GM19452 (cell line): ENCODE measurements at regions not wholly inside any gene's neighbourhood (a gene's known extent, or its start where the extent isn't known, plus 50 kb on each side); places are given as distances from the start of the nearest gene placed in this dataset.

ENCODE experiments used
- ATAC-seq: cut with Tn5 transposase; IDR thresholded peaks from one replicate; pipeline ENCODE4 v1.9.1; 2021; ENCODE audit not compliant: unreplicated experiment

DNA sequence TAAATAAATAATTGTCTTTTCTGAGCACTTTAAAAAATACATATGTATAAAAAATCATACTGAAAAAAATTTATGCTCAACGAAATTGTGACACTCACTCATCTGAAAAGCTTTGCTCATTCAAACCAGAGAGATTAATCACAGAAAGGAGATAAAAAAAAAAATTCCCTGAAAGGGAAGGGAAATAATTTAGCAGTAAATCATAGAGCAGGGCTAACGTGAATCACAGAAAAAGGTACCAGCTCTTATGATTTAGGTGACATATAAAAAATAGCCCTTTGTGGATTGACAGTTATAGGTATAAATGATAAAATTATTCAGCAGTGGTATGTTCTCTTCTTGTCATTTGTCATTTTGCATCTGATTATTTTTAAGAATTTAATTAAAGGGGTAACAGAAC is 552.7 kb upstream of the TENM3 start:
- ATAC-seq: no peak

DNA sequence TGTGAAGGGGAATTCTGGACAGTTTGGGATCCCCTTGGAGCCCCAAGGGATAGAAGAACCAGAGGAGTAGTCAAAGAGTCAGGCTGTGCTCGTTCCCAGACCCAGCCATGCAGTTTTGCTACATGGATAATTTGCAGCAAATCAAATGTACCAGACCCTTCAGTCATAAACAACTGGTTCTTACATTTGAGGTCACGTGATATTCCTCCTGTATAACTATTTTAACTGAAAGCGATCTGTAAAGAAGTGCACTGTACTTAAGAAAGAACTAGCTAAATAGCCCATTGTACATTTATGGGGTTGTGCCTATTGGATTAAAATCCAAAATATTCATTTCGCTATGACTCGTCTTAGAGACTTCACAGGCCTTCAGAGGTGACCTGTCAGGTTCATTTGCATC is 550.2 kb upstream of the TENM3 start:
- ATAC-seq: no peak

DNA sequence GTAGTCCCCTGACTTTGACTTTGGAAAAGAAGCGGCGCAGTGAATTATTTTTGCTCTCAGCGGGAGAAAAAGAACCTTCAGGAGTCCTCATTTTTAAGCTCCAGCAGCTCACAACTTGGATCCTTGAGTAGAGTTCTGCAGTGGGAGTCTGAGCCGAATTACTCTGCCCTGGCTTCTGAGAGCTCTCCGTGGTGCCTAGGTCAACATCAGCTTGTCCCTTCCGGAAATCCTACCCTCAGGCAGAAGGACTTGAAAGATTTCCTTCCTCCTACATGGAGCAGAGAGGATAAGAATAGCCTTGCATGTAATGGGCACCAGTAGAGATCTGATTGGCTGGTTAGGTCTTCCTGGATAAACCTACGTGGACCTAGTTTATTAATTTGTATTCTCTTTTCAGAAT is 549.7 kb upstream of the TENM3 start:
- no peak for ATAC-seq

DNA sequence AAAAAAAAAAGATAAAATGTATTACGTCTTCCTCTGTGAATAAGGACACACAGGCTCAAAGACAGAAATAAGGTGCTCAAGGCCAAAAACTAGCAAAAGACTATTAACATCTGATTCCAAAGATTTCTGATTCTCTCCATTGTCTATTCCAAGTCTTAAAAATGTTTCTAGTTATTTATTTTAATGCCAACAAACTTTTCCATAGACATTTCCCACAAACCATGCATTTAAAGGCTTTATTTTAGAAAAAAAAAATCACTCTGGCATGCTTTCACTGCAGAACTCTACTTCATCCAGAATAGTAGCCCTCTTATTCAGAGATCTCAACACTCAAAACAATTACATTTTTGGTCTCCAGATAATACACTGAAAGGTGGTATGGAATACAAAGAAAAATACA is 545.0 kb upstream of the TENM3 start:
- no peak for ATAC-seq

DNA sequence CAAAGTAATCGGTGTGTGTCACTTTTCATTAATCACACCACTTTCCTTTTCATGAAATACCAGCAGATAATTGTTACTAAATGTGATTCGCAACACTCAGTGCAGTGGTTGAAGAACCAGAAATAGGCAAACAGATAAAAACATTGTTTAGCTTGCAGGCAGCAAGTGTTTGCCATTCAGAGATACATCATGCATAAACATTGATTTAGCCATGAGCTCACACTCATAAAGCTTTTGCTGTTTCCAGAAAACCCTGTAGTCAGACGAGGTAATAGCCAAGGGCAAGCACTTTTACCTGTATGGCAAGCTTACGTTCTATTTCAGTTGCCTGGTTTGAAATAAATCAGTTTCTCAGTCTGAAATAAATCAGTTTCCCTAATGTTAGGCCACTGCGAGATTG is 542.0 kb upstream of the TENM3 start:
- no peak for ATAC-seq

DNA sequence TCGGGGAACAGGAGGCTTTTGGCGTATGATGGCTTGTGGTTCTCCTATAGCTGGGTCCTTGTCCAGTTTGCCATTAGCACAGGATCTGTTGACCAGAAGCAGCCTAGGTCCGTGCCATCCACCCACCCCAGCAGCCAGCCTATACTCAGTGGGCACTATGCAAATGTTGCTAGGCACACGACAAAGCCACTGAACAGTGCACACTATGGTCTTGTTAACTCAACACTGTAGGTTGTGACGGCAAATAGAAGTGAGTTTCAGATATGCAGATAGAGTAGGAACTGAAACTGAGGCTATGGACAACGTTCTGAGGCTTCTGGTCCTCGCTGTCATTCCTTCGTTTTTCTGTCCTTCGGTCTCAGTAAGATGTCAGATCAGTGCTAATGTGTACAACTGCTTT is 541.3 kb upstream of the TENM3 start:
- no peak for ATAC-seq

DNA sequence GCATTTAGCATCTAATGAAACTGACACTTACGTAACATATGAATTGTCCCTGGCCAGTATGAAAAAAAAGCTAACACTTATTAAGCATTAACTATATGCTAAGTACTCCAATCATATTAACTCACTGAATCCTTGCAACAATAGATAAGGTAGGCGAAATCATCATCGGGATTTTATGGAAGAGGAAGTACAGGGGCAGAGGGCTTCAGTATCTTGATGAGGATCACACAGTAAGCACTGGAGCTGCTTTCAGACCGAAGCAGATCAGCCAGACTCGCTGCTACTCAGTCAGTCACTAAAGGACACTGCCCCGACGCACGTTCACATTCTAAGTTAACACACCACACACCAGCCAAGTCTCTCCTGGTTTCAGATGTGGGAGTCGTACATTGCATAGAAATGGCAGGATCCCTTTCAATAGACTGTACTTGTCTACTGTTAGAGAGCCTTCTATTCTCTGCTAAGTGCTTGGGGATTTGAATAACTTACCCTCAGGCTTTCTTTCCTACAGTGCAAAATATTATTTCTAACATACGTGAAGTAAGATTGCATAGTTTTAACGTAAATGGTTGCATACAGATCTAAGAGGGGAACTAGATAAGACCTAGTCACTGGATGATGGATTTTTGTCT is 540.2 kb upstream of the TENM3 start:
- no peak for ATAC-seq

DNA sequence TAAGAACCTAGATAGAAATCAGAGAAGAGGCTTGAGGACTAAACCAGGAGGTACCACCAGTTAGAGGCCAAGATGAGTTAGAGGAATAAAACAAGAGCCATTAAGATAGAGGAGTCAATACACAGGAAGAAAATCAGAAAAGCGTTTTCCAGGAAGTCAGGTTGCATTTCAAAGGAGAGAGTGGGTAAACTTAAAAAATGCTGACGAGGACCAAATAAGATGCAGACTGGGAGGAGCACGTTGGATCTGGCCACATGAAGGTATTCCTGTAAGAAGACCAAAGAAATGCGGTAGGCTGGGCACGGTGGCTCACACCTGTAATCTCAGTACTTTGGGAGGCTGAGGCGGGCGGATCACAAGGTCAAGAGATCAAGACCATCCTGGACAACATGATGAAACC is 533.1 kb upstream of the TENM3 start:
- ATAC-seq: no peak

DNA sequence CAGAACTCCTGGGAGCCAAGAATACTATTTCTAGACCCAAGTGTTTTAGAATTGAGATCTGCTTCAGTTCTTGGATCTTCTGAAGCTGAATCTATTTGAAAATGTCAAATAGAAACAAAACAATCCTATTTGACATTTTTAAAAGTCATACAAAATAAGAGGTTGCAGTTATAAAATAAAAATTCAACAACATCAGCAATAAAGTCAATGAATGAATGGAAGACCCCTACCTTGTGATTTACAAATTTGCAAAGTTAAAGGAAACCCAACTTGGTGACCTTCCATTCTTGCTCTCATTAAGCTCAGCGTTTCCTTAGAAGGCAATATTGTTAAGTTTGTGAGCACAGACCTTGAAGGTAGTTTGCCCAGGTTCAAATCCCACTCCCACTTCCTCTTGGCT is 531.8 kb upstream of the TENM3 start:
- ATAC-seq: no peak

DNA sequence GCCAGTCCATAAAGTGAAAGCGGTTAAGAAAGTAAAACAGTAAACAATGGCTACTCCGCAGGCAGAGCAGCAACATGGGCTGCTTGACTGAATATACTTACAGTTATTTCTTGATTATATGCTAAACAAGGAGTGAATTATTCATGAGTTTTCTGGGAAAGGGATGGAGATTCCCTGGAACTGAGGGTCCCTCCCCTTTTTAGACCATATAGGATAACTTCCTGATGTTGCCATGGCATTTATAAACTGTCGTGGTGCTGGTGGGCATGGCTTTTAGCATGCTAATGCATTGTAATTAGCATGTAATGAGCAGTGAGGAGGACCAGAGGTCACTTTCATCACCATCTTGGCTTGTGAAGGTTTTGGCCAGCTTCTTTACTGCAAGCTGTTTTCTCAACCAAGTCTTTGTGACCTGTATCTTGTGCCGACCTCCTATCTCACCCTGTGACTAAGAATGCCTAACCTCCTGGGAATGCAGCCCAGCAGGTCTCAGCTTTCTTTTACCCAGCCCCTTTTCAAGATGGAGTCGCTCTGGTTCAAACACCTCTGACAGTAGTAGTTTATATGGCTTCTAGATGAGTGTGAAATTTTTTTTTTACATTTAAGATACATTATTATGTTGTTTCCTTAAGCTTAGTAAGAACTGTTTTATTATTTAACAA is 514.8 kb upstream of the TENM3 start:
- no peak for ATAC-seq

DNA sequence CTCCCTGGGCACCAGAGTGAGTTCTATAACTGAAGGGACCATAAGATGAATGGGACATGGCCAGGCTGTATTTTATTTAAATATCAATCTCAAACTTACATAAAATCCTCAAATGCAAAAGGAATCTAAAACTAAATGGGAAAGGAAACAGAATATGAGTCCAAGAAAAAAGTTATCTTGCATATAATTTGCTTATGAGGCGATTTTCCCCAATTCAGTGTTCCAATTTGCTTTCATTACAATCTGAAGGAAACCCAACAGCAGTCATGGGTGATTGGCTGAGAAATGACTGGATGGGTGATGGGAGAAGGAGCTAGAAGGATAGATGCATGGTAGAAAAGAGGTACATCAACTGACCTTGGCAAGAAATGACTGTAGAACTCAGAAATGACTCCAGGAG is 511.3 kb upstream of the TENM3 start:
- no peak for ATAC-seq

DNA sequence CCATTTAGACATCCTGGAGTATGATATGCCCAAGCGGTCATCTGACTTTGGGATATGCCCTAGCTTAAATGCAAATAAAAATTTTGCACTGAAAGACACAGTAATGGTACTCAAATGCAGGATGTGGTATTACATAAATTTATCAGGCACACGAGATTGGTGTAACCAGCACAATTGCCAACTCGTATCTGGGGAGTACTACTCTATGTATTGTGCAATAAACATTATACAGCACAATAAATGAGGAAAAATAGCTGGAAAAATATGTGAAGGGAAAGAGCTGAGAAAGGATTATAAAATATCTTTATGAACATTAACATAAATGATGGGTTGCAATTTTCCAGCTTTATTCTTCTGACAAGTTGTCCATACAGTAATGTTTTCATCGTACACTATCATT is 505.5 kb upstream of the TENM3 start:
- no peak for ATAC-seq

DNA sequence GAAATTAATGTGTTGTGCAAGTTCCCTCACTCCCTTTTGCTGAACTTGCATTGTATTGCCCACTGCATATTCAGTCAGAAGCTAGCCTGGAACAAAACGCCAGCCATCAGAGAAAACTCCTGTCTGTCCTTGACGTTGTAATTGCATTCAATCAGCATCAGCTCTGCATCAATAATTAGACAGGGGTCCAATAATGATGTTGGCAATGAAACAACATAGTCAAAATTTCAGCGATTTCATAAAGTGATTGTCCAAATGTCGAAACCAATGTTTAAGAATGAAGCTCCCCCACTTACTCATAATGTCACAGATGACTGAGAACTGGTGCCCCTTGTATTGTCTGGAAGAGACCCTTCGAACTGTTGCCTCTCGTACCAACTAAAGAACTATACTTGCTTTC is 504.2 kb upstream of the TENM3 start:
- ATAC-seq: no peak

DNA sequence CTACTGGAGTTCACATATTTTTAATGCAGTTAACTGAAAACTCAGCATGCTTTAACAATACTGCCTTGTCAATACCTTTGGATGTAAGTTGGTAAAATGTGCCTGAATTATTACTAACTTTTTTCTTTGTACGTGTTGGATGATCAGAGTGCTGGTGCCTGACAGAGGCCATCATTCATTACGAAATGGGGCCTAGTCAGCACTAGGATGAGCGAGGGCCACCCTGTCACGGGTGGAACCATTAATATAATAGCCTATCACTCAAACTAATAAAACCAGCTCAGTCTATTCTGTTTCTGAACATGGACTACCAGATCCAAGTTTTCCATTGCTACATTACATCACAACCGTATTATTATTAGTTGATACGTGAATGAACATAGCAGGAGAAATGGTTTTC is 501.7 kb upstream of the TENM3 start:
- no peak for ATAC-seq

DNA sequence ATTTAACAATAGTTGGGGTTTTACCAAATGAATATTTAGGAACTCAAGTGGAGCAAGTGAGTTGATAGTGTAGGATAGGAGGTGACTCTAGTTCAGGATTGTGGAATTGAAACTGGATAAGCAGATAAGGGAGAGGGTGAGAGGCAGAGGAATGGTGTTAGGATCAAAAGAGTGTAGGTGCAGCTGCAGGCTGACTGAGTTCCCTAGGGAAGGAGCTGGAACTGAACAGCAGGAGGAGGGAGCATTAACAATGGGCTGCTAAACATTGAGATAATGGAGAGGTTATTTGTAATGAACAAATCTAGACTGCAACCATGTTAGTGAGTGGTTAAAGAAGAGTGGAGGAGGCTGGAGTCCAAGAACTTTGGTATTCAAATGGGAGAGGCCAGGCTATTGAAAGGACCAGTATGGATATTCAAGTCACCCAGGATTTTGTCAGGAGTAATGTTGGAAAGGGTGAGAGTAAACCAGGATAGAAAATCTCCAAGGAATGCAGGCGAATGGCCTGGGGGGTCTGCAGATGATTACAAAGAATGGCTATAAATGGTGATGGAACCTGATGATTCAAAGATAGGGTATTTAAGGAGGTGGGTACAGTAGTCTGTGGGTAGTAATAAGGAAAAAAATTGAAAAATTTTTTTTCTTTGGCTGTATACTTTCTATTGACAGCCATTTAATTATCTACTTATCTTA is 497.1 kb upstream of the TENM3 start:
- no peak for ATAC-seq

DNA sequence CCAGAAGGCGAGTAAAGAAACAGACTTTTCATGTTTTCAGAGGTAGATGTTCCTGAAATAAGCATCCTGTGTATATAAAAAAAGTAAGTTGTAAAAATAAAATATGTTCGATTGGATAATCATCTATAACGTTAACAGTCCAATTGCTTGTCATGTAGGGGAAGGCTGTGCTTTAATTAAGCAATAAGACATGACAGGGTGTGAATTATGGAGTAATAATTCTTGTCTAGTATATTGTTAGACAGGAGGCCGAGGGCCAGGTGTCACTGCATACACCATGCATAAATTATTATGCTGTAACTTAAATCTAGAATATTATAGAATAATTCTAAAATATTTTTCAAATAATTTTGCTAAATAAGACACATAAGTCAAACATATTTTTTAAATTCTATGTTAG is 494.6 kb upstream of the TENM3 start:
- ATAC-seq: no peak

DNA sequence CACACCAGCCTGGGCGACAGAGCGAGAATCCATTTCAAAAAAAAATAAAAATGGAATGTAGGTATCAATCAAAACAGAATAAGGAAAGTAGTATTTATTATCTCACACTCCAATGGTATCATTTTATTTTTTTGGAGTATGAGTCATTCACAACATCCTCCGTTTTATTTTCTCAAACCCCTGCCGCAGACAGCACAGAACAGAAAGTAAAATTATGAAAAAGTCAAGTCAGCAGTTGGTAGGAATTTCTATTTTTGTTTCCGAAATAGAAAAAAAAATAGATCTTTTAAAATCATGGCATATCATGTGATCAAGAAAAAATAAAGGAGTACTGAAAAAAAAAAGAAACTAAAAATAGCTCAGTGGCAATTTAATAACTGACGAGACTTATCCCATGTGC is 490.7 kb upstream of the TENM3 start:
- no peak for ATAC-seq

DNA sequence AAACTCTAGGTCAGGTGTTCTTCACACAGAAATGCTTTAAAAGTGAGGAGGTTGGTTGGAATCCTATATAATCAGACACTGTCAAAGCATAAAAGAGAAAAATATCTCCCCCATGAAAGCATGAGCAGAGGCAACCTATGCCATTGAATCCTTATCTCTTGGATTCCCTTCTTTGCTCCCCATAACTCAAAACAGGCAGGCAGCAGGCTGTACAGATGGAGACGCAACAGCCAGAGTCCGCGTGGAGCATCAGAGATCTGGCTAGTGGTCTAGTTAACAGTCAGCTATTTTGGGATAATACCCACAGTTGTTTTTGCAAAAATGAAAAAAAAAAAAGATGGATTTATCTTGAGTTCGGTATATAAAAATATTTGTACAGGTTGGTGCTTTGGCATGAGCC is 490.0 kb upstream of the TENM3 start:
- ATAC-seq: no peak

DNA sequence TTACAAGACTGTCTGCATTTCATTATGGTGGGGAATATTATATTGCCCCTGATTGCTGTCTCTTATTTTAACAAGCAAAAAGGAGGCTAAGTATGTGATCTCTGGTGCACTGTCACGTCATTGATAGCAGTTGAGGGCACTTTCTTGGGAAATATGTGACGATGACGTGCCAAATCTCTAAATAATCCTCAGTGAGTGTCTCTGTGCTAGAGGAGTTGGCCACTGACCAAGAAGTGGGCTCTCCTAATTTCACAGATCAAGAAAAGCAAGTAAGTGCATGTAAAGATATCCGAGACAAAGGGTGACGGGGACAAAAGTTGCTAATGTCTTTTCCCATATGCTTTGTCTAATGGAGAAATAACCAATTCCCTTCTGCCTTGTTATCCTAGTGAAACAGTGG is 487.4 kb upstream of the TENM3 start:
- ATAC-seq: no peak

DNA sequence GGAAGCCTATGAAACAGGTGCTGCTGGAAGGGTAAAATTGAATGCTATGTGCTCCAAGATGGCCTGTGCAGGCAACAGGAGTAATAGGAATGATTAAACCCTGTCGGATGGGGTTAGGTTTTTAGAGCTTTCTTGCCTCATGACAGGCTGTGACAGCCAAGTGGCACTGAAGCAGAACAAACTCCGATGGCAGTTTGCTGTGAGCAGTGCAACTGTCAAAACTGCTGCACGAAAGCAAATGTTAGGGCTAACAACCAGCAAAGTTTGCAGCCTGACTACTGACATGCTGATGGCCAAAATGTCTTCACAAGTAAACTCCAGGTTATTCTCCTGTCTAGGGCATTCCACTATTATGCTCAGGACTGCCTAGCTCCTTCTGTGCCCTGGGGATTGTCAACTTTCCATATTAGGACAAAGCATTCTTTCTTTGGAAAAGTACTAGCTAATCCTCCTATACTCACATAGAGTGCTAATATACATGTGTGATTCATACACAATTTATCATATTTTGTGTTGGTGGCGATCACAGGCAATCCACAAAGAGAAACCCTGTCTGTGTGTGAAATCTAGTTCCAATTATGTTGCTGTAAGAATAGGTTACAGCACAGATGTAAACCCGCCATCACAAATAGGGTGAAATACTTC is 486.6 kb upstream of the TENM3 start:
- ATAC-seq: no peak

DNA sequence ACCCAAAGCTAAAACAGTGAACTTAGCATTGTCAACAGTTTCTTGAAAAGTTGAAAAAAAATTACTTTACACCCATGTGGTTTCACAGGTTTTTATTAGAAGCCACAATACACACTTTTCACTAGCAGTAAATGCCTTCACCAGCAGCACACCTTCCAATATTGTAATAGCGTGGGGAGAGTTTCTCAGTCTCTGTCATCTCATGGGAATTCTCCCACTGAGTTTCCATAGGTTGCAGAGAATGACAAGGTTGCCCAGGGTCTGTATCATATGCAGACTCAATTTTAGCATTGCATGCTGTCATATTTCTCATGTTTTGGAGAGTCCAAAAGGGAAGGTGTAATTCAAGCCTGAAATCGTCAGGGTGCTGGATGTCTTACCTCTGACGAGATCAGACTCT is 486.1 kb upstream of the TENM3 start:
- ATAC-seq: no peak
